NB4 (cell line): ENCODE measurements at regions not wholly inside any gene's neighbourhood (a gene's known extent, or its start where the extent isn't known, plus 50 kb on each side); places are given as distances from the start of the nearest gene placed in this dataset.

ENCODE experiments used
- DNase-seq: peaks from one replicate; pipeline ENCODE4 v3.0.0; 2010; ENCODE audit warnings: low read depth
- H3K4me3 ChIP-seq: one replicate; pipeline ENCODE4 v1.5.1; 2011; ENCODE audit warnings: mild to moderate bottlenecking, low read depth, low read length, moderate library complexity
- MYC ChIP-seq: IDR thresholded peaks from 2 replicates; pipeline ENCODE4 v1.6.1; 2011; ENCODE audit warnings: low read depth, low read length
- POLR2A ChIP-seq: IDR thresholded peaks from 2 replicates; pipeline ENCODE4 v1.6.1; 2011; ENCODE audit warnings: mild to moderate bottlenecking; ENCODE audit not compliant: insufficient read length; ENCODE audit errors: extremely low read depth
- TF ChIP-seq, protein P1 (sequence below): IDR thresholded peaks from 2 replicates; pipeline ENCODE4 v1.6.1; 2011; ENCODE audit warnings: low read depth, low read length
- TF ChIP-seq, protein P2 (sequence below): IDR thresholded peaks from one replicate; pipeline ENCODE4 v1.5.1; 2012; ENCODE audit warnings: low read depth, low read length

DNA sequence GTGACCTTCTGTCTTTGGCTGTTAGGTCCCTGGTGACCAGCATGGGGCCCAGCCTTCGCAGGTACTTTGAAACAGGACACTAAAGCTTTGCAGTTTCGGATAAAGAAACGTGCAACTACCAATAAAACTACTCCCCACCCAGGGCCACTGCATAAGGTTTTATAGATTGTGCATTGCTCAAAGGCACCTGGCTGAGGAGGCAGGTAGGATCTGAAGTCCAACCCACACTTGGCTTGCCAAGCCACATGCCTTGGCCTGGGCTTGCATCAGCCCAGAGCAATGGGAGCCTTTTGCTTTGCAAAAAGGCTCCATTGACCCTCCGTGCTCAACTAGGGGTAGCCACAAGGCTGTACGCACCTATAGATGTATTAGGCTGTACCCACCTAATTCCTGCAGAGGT, 84.4 kb upstream of the SYT6 start:
- no peak overlapping the region for H3K4me3 ChIP-seq
- no peak for DNase-seq
- TF ChIP-seq, protein P1, sequence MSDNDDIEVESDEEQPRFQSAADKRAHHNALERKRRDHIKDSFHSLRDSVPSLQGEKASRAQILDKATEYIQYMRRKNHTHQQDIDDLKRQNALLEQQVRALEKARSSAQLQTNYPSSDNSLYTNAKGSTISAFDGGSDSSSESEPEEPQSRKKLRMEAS, result no peak
- TF ChIP-seq POLR2A (no peak), MYC (no peak)
- TF ChIP-seq, protein P2, sequence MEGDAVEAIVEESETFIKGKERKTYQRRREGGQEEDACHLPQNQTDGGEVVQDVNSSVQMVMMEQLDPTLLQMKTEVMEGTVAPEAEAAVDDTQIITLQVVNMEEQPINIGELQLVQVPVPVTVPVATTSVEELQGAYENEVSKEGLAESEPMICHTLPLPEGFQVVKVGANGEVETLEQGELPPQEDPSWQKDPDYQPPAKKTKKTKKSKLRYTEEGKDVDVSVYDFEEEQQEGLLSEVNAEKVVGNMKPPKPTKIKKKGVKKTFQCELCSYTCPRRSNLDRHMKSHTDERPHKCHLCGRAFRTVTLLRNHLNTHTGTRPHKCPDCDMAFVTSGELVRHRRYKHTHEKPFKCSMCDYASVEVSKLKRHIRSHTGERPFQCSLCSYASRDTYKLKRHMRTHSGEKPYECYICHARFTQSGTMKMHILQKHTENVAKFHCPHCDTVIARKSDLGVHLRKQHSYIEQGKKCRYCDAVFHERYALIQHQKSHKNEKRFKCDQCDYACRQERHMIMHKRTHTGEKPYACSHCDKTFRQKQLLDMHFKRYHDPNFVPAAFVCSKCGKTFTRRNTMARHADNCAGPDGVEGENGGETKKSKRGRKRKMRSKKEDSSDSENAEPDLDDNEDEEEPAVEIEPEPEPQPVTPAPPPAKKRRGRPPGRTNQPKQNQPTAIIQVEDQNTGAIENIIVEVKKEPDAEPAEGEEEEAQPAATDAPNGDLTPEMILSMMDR, result no peak

DNA sequence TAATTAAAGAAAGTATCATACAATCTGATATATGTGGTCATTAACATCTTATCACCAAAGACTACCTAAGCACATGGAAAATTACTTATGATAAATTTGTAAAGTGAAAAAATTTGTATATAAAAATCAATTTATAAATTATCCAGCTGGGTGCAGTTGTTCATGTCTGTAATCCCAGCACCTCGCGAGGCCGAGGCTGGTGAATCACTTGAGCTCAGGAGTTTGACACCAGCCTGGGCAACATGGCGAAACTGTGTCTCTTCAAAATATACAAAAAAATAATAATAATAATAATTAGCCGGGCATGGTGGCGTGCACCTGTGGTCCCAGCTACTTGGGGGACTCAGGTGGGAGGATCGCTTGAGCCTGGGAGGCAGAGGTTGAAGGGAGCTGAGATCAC, 82.8 kb upstream of the SYT6 start:
- H3K4me3 ChIP-seq, result no peak overlapping the region
- TF ChIP-seq, protein P1, result no peak
- no peak for TF ChIP-seq POLR2A
- TF ChIP-seq, protein P2, result no peak
- no peak for TF ChIP-seq MYC
- DNase-seq, result no peak

DNA sequence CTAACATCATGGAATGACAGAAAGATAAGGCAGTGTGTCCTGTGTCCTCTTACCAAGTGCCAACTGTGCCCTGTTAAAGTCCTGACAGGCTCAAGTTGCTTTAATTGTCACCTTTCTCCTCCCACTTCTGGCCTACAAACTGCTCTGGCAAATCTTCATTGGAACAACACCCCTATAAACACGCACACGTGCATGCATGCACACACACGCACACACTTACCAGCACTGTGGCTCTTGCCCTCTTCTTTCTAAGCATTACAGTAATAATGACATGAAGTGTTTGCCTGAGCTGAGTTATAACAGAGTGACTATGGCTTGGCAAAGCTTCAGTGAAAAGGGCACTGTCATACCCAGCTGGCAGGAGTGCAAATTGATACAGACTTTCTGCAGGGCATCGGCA, 82.3 kb upstream of the SYT6 start:
- no peak overlapping the region for H3K4me3 ChIP-seq
- no peak for DNase-seq
- TF ChIP-seq, protein P2, result no peak
- TF ChIP-seq, protein P1, result no peak
- TF ChIP-seq MYC, result no peak

DNA sequence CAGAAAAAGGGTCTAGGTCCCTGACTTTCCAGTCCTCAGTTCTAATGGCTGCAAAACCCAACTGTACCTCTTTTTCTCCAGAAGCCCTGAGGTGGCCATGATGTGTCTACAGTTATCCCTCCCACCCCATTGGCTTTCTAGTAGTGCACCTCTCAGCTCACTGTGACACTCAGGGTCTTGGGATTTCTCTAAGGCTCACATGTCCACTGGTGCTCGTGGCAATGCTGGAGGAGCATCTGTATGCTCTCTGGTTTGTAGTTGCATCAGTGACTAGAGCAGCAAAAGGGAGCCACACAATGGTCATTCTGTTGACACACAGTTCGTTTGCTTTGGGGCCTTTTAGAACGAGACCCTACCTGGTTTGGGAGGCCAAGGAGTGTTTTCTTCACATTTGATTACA, 81.6 kb upstream of the SYT6 start:
- no peak for DNase-seq
- H3K4me3 ChIP-seq, result no peak overlapping the region

DNA sequence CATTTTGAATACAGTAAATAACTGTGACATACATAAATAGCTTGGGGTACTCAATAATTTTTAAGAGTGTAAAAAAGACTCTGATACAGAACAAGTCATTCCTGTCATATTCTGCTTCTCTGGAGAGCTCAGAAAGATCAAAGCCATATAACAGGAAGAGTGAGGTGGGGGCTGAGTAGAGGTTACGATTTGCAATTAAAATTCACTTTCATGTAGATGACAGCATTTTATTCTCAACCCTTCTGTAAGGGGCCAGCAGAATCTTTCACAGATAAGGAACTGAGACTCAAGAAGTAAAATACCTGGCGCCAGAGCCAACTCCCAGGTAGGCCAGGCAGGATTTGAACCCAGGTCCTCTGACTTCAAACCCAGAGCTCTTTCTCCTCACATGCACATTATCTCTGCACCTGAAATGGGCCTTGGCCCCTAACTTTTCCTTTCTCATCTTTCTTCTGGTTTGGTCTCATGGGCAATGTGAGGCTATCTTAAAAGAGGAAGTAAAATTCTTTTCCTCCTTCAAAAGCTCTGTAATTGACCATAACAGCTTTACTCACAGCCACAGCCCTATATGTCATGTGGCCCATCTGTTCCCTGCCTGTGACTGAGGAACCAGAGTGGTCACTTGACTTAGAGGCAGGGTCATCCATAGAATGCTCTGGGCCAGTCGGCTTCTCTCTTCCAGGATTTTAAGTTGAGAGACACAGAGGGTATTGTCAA, 80.9 kb upstream of the SYT6 start:
- H3K4me3 ChIP-seq, result no peak overlapping the region
- TF ChIP-seq, protein P2, result no peak
- TF ChIP-seq POLR2A (no peak), MYC (peak; percentile 46)
- TF ChIP-seq, protein P1, result peak; percentile 59; the same call in 1 of the 2 replicates
- peak; percentile 69 for DNase-seq

More for the DNA sequence above, 81.6 kb upstream of the SYT6 start:
- TF ChIP-seq, protein P1, result no peak
- TF ChIP-seq, protein P2, result no peak
- TF ChIP-seq POLR2A, result no peak
- TF ChIP-seq MYC, result no peak

DNA sequence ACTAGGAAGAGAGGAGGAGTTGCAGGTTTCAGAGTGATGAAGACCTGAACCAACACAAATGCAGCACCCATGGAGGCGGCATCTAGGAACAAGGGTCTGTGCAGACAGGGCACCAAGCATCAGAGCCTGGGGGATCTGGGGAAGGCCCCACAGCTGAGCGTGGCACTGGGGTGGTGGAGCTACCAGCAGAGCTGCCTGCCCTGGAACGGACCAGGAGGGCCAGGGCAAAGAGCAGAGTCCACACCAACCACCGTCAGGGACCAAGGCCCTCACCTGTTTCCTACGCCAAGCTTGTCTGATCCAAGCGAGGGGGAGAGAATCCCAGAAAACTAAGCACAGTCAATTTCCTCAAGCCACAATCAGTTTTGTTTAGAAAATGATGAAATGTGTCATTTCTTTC, 79.0 kb upstream of the SYT6 start:
- DNase-seq, result no peak
- TF ChIP-seq, protein P2, result no peak
- TF ChIP-seq MYC (no peak), POLR2A (no peak)
- TF ChIP-seq, protein P1, result no peak
- no peak overlapping the region for H3K4me3 ChIP-seq
